ENCODE measurements at regions not wholly inside any gene's neighbourhood (a gene's known extent, or its start where the extent isn't known, plus 50 kb on each side); places are given as distances from the start of the nearest gene placed in this dataset.

DNA sequence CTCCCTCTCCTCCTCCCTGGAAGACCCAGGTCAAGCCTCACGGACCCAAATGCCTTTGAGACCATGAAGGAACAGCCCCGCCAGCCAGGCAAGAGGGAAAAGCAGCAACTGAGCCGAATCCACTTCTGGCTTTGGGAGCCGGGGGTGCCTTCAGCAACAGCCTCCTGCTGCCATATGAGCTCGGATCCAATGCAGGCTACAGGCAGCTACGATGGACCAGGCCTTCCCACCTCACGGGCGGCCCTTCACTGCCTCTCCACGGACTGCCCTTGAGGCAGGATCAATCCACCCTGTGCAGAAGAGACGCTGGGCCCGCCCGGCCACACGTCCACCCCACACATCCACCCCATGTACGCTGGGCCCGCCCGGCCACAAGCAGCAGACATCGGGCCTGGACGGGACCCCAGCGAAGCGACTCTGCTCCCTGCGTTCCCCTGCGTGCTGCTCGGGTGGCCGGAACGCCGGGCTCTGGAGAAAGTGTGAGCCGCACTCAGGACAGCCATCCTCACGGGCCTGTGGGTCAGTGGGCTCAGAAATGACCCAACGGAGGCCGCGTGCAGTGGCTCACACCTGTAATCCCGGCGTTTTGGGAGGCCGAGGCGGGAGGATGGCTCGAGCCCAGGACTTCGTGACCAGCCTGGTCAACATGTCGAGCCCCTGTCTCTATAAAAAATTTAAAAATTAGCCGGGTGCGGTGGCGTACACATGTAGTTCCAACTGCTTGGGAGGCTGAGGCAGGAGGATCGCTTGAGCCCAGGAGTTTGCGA, 82.0 kb downstream of the FOXL3 start:
- no peaks in the 10 kb centered on the region for H3K4me1 ChIP-seq
- peaks cover 0 to 36% (median 19%) of the 10 kb centered on the region in 7 donors for H3K27me3 ChIP-seq
- no peak overlapping the region for H3K4me3 ChIP-seq
- TF ChIP-seq, protein P1, sequence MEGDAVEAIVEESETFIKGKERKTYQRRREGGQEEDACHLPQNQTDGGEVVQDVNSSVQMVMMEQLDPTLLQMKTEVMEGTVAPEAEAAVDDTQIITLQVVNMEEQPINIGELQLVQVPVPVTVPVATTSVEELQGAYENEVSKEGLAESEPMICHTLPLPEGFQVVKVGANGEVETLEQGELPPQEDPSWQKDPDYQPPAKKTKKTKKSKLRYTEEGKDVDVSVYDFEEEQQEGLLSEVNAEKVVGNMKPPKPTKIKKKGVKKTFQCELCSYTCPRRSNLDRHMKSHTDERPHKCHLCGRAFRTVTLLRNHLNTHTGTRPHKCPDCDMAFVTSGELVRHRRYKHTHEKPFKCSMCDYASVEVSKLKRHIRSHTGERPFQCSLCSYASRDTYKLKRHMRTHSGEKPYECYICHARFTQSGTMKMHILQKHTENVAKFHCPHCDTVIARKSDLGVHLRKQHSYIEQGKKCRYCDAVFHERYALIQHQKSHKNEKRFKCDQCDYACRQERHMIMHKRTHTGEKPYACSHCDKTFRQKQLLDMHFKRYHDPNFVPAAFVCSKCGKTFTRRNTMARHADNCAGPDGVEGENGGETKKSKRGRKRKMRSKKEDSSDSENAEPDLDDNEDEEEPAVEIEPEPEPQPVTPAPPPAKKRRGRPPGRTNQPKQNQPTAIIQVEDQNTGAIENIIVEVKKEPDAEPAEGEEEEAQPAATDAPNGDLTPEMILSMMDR (IDR thresholded peaks at IDR 0.05), result no peak
- DNase-seq (no peak), ATAC-seq (no peak)
- H3K36me3 ChIP-seq, result no peaks in the 10 kb centered on the region
- intact Hi-C loops (cut with DNase I), result loop anchor here in 1 of 10 donors (1.0 to 10.0 kb wide), 2 partner anchors 49 to 123 kb away; no protein-coding TSS in a partner anchor
- H3K9me3 ChIP-seq, result no peaks in the 10 kb centered on the region
- WGBS, 2 donors, result 90 to 94% methylated on average over 43 of the region's 43 CpGs
- H3K27ac ChIP-seq, result no peak overlapping the region

DNA sequence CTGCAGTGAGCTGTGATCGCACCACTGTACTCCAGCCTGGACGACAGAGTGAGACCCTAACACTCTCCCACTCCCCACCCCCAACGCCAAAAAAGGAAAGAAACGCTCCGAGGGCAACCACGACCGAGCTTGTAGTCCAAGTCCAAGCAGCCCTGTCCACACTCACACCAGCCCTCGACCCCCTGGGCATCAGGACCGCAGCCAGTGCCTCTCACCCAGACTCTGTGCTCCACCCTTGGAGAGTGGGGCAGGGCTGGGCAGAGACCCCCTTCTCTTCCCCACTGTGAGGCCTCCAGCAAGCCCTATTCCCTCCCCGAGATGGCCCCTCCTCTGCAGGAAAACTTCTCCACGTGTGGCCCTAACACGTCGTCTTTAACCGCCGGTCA, 82.6 kb downstream of the FOXL3 start:
- Histone ChIP-seq H3K4me3 (no peak overlapping the region), H3K36me3 (no peaks in the 10 kb centered on the region), H3K9me3 (no peaks in the 10 kb centered on the region), H3K4me1 (no peaks in the 10 kb centered on the region), H3K27me3 (peaks cover 0 to 37% (median 23%) of the 10 kb centered on the region in 7 donors), H3K27ac (no peak overlapping the region)
- no peak for DNase-seq
- intact Hi-C loops (cut with DNase I), result loop anchor here in 1 of 10 donors (1.0 to 10.0 kb wide), 2 partner anchors 49 to 122 kb away; no protein-coding TSS in a partner anchor
- 85 to 88% methylated on average over 15 of the region's 15 CpGs for WGBS, 2 donors
- no peak for ATAC-seq
- TF ChIP-seq, protein P1 (IDR thresholded peaks at IDR 0.05), result no peak

DNA sequence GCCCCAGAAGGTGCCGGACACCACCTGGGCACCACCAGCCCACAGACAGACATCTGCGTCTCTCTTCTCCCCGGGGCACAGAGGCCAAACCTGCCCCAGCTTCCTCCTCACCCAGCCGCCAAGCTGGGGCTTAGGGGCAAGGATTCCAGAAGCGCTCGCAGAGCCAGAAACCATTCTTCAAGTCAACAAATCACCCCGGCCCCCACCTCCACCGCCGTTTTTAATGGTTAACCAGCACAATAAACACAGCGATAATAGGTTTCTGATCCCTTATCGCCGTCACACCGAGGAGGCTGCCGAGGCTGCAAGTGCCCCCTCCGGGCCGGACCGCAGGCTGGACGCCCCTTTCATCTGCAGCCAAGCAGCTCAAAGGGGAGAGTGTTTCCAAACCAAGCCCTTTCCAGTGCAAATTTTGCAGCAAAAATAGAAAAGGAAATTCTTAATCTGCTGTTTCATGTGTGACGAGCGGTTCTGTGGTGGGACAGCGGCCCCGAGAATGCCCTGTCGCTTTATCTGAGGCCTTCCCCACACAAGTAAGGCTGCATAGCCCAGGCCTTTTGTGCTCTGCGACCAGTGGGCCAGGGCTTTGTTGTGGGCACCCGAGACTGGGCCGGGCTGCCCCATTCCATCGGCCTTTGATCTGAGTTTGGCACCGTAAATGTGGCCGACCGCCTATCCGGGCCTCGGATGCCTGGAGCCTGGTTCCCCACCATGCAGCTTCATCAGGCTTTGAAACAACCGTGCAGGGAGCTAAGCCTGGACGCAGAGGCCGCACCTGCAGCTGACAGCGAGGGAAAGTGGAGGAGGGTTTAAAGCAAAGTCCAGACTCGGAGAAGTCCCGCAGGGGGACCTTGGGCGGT, 83.2 kb downstream of the FOXL3 start:
- Histone ChIP-seq H3K27ac (no peak overlapping the region), H3K27me3 (peaks cover 0 to 40% (median 28%) of the 10 kb centered on the region in 7 donors), H3K4me1 (no peaks in the 10 kb centered on the region), H3K36me3 (no peaks in the 10 kb centered on the region), H3K9me3 (no peaks in the 10 kb centered on the region), H3K4me3 (no peak overlapping the region)
- ATAC-seq (no peak), DNase-seq (no peak)
- 74% methylated on average over 39 of the region's 39 CpGs for WGBS, 2 donors
- intact Hi-C loops (cut with DNase I), result loop anchor here in 1 of 10 donors (1.0 to 10.0 kb wide), 2 partner anchors 48 to 122 kb away; no protein-coding TSS in a partner anchor
- TF ChIP-seq, protein P1 (IDR thresholded peaks at IDR 0.05), result no peak

All from heart right ventricle (tissue), 16 donors.